ENCODE measurements at regions not wholly inside any gene's neighbourhood (a gene's known extent, or its start where the extent isn't known, plus 50 kb on each side); places are given as distances from the start of the nearest gene placed in this dataset.
"Not testable (repeated sequence)": the region's sequence is repeated elsewhere in the genome, so short reads cannot be mapped to it uniquely, and the experiment has no call there.

DNA sequence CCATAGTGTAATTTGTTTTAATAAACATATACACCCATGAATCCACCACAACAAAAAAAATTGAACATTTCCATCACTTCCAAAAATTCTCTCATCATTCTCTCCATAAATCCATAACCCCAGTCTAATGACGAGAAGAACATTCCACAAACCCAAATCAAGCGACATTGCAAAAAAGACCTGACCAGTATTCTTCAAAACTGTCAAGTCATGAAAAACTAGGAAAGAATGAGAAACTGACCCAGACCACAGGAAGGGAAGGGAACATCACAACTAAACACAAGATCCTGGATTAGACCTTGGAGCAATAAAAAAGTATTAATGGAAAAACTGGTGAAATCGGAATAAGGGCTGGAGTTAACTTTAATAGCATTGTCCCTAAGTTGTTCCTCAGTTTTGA is 141.3 kb upstream of the SLC35G4 start:
- H3K27ac ChIP-seq: no peak overlapping the region
- 76 to 89% methylated on average over 3 of the region's 3 CpGs for WGBS, 2 donors
- TF ChIP-seq POLR2A (IDR thresholded peaks at IDR 0.05) (no peak), EP300 (IDR thresholded peaks at IDR 0.05) (no peak)
- TF ChIP-seq, protein P1, sequence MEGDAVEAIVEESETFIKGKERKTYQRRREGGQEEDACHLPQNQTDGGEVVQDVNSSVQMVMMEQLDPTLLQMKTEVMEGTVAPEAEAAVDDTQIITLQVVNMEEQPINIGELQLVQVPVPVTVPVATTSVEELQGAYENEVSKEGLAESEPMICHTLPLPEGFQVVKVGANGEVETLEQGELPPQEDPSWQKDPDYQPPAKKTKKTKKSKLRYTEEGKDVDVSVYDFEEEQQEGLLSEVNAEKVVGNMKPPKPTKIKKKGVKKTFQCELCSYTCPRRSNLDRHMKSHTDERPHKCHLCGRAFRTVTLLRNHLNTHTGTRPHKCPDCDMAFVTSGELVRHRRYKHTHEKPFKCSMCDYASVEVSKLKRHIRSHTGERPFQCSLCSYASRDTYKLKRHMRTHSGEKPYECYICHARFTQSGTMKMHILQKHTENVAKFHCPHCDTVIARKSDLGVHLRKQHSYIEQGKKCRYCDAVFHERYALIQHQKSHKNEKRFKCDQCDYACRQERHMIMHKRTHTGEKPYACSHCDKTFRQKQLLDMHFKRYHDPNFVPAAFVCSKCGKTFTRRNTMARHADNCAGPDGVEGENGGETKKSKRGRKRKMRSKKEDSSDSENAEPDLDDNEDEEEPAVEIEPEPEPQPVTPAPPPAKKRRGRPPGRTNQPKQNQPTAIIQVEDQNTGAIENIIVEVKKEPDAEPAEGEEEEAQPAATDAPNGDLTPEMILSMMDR (IDR thresholded peaks at IDR 0.05): no peak
- no peaks in the 10 kb centered on the region for H3K27me3 ChIP-seq
- no peaks in the 10 kb centered on the region for H3K36me3 ChIP-seq
- no peaks in the 10 kb centered on the region for H3K4me1 ChIP-seq
- no peak for DNase-seq (ENCODE audit: low spot score in 2 of 2)
- no peaks in the 10 kb centered on the region for H3K9me3 ChIP-seq
- H3K4me3 ChIP-seq: no peak overlapping the region

DNA sequence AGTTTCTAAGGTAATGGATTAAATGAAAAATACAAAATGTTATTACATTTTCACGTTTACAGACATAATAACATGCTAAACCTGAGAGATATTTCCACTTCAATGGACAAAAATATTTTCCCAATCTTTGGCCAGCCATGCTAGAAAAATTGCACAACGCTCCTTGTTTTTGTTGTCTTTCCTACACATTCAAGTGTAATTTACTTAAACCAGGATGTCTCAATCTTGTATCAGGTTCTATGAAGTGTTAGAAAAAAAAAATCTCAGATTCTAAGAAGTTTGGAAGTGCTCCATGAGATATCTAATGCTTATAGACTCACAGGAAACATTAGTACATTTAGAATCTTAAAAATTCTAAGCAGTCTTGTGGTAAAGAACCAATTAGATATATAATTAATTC is 141.8 kb upstream of the SLC35G4 start:
- no peak for DNase-seq (ENCODE audit: low spot score in 2 of 2)
- 74 to 86% methylated on average over 2 of the region's 2 CpGs for WGBS, 2 donors

DNA sequence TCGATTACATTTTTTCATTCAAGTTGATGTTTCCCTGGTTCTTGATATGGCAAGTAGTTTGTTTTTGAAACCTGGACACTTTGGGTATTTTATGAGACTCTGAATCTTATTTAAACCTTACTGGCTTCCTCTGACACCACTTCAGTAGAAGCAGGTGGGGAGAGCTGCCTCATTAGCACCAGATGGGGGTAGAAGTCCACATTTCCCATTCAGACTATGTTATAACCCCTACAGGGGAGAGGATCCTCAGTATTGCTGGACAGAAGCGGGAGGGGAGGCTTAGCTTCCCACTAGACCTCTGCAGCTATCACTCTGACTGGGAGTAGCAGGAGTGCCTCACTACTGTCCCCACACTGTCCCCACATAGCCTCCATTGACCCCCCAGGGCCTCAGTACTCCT is 145.3 kb upstream of the SLC35G4 start:
- H3K36me3 ChIP-seq: no peaks in the 10 kb centered on the region
- TF ChIP-seq POLR2A (IDR thresholded peaks at IDR 0.05) (no peak), EP300 (IDR thresholded peaks at IDR 0.05) (no peak)
- TF ChIP-seq, protein P1 (IDR thresholded peaks at IDR 0.05): no peak
- H3K27ac ChIP-seq: no peak overlapping the region
- no peaks in the 10 kb centered on the region for H3K4me1 ChIP-seq
- H3K4me3 ChIP-seq: no peak overlapping the region
- 83 to 97% methylated on average over 2 of the region's 2 CpGs for WGBS, 2 donors
- no peak for DNase-seq (ENCODE audit: low spot score in 2 of 2)
- no peaks in the 10 kb centered on the region for H3K9me3 ChIP-seq
- no peaks in the 10 kb centered on the region for H3K27me3 ChIP-seq

More for the DNA sequence above, 141.8 kb upstream of the SLC35G4 start:
- Histone ChIP-seq H3K4me1 (no peaks in the 10 kb centered on the region), H3K36me3 (no peaks in the 10 kb centered on the region), H3K9me3 (no peaks in the 10 kb centered on the region), H3K27me3 (no peaks in the 10 kb centered on the region), H3K4me3 (no peak overlapping the region), H3K27ac (no peak overlapping the region)
- TF ChIP-seq, protein P1 (IDR thresholded peaks at IDR 0.05): no peak
- TF ChIP-seq EP300 (IDR thresholded peaks at IDR 0.05): no peak
- no peak for TF ChIP-seq POLR2A (IDR thresholded peaks at IDR 0.05)

DNA sequence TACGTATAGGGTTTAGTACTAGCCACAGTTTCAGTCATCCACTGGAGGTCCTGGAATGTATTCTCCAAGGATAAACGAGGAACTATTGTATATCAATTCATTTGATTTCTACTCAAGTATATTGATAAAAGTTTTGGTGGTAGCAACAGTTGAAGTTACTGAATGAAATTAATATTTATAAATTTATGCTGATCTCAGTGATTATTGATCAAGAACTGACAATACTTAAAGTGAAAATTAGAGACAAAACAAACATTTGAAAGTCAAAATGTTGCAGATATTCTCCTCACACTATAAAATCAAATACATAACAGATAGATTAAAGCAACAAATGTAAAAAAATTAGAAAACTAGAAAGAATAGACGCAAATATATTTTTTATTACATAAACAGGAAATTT is 150.9 kb upstream of the SLC35G4 start:
- Histone ChIP-seq H3K27ac (no peak overlapping the region), H3K4me3 (no peak overlapping the region), H3K4me1 (no peaks in the 10 kb centered on the region), H3K36me3 (no peaks in the 10 kb centered on the region), H3K27me3 (no peaks in the 10 kb centered on the region), H3K9me3 (no peaks in the 10 kb centered on the region)
- no peak for DNase-seq (ENCODE audit: low spot score in 2 of 2)
- 62 to 94% methylated on average over 3 of the region's 3 CpGs for WGBS, 2 donors
- TF ChIP-seq POLR2A (IDR thresholded peaks at IDR 0.05) (no peak), EP300 (IDR thresholded peaks at IDR 0.05) (no peak)
- TF ChIP-seq, protein P1 (IDR thresholded peaks at IDR 0.05): no peak

DNA sequence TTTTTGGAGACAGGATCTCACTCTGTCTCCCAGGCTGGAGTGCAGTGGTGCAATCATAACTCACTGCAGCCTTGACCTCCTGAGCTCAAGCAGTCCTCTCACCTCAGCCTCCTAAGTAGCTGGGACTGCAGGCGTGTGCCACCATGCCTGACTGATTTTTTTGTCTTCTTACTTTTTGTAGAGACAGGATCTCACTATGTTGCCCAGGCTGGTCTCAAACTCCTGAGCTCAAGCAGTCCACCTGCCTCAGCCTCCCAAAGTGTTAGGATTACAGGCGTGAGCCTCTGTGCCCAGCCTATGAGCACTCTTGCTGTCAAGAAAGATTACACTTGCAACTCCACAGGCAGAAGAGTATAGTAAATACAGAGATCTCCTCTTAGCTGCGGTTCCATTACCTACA is 151.5 kb upstream of the SLC35G4 start:
- not testable (repeated sequence) for DNase-seq (ENCODE audit: low spot score in 2 of 2); H3K9me3 ChIP-seq; H3K4me1 ChIP-seq; H3K27me3 ChIP-seq; H3K27ac ChIP-seq; H3K36me3 ChIP-seq; H3K4me3 ChIP-seq
- 87 to 92% methylated on average over 3 of the region's 3 CpGs for WGBS, 2 donors

DNA sequence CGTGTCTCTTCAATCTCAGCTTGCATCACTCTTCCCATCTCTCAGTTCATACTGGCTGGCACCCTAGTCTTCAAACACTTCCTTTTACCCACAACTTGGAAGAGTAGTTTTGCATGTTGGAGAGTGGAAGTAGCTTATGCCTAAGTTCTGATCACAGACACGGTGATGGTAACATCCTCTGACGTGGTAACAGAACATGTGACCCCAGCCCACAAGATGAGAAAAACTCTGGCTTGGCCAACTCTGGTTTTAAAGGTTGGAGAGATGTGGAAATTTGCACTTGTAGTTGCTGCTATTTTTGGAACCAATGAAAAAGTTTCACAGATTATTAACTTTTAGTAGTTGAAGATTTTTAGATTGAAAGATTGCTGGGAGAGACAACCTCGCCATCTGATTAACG is 155.4 kb upstream of the SLC35G4 start:
- Histone ChIP-seq H3K36me3 (no peaks in the 10 kb centered on the region), H3K4me3 (no peak overlapping the region), H3K4me1 (no peaks in the 10 kb centered on the region), H3K9me3 (peaks cover 0 to 5% (median 0%) of the 10 kb centered on the region in 4 donors), H3K27me3 (no peaks in the 10 kb centered on the region), H3K27ac (no peak overlapping the region)
- DNase-seq (ENCODE audit: low spot score in 2 of 2): no peak
- WGBS, 2 donors: 79 to 86% methylated on average over 5 of the region's 5 CpGs
- no peak for TF ChIP-seq EP300 (IDR thresholded peaks at IDR 0.05)
- TF ChIP-seq, protein P1 (IDR thresholded peaks at IDR 0.05): no peak

DNA sequence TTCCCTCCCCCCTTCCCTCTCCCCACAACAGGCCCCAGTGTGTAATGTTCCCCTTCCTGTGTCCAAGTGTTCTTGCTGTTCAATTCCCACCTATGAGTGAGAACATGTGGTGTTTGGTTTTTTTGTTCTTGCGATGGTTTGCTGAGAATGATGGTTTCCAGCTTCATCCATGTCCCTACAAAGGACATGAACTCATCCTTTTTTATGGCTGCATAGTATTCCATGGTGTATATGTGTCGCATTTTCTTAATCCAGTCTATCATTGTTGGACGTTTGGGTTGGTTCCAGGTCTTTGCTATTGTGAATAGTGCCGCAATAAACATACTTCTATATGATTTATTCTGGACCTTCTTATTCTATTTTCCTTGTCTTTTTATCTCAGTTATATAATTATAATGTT is 165.2 kb upstream of the SLC35G4 start:
- H3K27ac ChIP-seq; H3K27me3 ChIP-seq; H3K36me3 ChIP-seq; DNase-seq (ENCODE audit: low spot score in 2 of 2); H3K4me3 ChIP-seq; H3K4me1 ChIP-seq; H3K9me3 ChIP-seq: not testable (repeated sequence)
- WGBS, 2 donors: 95 to 96% methylated on average over 4 of the region's 4 CpGs
